NCI-H1417 treated with DMSO at 0.1 percent for 48 hours (cell line): ENCODE measurements at regions not wholly inside any gene's neighbourhood (a gene's known extent, or its start where the extent isn't known, plus 50 kb on each side); places are given as distances from the start of the nearest gene placed in this dataset.
"Not testable (repeated sequence)": the region's sequence is repeated elsewhere in the genome, so short reads cannot be mapped to it uniquely, and the experiment has no call there.

Experiments
- DNase-seq: peaks from one replicate; lab custom pipeline; 2025; lab: John Stamatoyannopoulos, UW

DNA sequence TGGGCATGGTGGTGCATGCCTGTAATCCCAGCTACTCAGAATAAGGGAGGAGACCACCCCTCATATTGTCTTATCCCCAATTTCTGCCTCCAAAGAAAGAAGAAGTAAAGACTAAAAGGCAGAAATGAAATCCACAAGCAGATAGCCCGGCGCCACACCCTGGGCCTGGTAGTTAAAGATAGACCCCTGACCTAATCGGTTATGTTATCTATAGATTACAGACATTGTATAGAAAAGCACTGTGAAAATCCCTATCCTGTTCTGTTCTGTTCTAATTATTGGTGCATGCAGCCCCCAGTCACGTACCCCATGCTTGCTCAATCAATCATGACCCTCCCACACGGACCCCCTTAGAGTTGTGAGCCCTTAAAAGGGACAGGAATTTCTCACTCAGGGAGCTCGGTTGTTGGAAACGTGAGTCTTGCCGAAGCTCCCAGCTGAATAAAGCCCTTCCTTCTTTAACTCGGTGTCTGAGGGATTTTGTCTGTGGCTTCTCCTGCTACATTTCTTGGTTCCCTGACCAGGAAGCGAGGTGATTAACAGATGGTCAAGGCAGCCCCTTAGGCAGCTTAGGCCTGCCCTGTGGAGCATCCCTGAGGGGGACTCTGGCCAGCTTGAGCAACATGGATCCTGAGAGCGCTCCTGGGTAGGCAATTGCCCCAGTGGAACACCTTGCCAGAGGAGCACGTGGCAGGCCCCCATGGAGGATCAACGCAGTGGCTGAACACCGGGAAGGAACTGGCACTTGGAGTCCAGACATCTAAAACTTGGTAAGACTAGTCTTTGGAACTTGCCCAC lies 188.7 kb upstream of the NDUFV2 start:
- DNase-seq, result not testable (repeated sequence)

DNA sequence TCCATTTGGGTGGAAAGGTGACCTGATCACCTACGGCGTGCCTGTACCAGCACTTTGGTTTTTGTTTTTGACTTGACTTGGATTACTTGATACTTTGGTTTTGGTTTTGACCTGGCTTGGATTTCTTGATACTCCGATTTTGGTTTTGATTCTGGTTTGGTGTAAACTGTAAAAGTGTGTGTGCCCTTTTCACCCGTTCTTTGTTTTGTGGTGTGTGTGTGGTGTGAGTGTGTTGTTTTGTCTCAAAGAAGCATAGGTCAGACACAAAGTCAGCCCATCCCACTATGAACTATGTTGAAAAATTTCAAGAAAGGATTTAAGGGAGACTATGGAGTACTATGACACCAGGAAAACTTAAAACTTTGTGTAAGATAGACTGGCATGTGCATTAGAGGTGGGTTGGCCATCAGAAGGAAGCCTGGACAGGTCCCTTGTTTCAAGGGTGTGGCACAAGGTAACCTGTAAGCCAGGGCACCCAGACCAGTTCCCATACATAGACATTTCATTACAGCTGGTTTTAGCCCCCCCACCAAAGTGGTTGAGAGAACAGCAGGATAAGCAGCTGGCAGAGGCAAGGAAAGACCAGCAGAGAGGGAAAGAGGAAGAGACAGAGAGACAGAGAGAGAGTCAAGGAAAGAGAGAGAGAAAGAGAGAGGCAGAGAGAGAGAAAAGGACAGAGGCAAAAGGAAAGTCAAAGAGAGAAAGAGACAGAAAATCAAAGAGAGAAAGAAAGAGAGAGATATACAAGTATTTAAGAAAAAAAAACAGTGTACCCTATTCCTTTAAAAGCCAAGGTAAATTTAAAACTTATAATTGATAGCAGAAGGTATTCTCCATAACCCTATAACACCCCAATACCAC lies 187.9 kb upstream of the NDUFV2 start:
- DNase-seq, result not testable (repeated sequence)

DNA sequence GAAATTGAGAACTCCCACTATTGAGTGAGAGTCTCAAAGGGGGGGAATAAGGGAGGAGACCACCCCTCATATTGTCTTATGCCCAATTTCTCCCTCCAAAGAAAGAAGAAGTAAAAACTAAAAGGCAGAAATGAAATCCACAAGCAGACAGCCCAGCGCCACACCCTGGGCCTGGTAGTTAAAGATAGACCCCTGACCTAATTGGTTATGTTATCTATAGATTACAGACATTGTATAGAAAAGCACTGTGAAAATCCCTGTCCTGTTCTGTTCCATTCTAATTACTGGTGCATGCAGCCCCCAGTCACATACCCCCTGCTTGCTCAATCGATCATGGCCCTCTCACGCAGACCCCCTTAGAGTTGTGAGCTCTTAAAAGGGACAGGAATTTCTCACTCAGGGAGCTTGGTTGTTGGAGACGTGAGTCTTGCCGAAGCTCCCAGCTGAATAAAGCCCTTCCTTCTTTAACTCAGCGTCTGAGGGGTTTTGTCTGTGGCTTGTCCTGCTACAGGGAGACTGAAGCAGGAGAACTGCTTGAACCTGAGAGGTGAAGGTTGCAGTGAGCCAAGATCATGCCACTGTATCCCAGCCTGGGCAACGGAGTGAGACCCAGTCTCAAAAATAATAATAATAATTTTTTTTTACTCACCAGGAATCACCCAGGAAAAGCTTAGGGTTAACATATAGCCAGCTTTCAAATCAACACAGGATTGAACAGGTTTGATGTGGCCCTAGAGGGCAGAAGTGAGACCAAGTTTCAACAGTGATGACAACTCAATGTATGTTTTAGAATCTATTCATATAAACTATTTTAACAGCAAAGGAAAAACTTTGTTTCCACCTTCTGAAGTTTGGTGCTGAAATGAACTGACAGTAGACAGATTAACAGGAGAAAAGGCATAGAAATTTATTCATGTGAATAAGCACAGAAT lies 181.4 kb upstream of the NDUFV2 start:
- not testable (repeated sequence) for DNase-seq

DNA sequence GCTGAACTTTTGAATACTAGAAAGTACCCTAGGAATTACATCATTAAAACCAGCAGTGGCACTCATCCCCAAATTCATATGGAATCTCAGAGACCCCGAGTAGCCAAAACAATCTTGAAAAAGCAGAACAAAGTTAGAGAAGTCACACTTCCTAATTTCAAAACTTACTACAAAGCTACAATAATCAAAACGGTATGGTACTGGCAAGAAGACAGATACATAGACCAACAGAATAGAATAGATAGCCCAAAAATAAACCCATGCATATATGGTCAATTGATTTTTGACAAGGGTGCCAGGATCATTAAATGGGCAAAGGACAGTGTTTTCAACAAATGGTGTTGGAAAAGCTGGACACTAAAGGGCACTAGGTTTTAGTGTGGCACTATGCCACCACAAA lies 176.0 kb upstream of the NDUFV2 start:
- DNase-seq, result no peak

DNA sequence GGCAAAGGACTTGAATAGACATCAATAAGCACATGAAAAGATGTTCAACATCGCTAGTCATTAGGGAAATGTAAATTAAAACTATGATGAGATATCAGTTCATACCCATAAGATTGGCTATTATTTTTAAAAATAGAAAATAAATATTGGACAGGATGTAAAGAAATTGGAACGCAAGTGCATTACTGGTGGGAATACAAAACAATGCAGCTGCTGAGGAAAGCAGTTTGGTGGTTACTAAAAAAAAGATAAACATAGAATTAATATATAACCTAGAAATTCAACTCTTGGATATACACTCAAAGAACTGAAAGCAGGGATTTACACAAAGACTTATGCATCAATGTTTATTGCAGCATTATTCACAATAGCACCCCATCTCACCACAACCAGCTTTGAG lies 174.5 kb upstream of the NDUFV2 start:
- DNase-seq, result no peak

DNA sequence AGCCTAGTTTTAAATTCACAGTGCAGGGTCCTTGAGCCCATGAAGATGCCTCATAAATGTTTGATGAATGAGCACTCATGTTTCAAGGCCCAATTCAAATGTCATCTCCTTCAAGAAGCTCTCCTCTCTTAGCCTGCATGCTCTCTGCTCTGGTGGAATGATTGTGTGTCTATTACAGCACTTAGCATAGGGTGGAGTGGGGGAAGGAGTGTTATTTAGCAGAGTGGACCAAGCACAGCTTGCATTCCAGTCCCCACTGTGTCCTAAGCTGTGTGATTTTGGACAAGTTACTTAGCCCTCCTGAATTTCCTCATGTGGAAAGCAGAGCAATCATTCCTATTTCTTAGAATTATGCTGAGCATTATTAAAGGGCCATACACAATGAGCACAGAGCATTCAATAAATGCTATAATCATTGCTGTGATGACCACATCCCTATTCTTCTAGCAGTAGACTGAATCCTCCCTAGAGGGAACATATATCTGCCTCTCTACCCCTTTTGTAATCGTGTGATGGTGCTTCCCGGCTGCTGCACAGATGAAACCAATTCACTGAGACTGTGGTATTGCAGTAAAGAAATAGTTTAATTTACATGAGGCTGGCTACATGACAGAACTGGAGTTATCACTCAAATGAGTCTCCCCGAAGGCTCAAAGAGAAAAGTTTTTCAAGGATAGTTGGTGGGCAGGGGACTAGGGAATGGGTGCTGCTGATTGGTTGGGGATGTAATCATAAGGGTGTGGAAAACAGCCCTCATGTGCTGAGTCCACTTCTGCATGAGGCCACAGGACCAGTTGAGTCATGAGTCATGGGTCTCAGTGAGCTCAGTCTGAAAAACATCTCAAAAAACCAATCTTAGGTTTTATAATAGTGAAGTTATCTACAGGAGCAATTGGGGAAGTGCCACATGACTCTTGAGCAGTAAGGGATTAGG lies 173.4 kb upstream of the NDUFV2 start:
- no peak for DNase-seq

DNA sequence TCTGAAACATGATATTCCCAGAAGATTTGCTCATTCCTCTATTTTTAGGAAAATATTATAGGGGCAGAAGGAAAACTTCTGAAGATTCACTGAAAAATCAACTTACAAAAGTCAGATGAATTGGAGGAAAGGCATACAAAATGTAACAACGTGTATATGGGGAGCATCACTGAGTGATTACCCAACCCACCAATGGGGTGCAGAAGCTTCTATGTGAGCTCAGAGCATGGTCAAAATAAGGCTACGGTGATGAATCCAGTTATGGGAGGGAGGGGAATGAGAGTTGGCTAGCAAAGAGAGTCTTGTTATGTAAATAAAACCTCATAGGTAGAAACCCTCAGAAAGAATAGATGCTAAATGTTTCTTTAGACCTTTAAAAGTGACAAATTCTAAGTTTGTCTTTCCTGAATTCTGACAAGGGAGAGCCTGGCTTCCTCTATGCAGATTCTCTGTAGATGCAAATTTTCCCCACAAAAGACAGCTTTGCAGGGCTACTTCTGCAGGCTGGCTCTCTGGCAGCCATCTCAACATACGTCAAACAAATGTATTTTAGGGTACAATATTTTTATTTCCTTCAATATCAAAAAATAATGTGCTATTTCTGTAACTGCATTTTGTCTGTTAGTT lies 171.4 kb upstream of the NDUFV2 start:
- DNase-seq, result no peak

DNA sequence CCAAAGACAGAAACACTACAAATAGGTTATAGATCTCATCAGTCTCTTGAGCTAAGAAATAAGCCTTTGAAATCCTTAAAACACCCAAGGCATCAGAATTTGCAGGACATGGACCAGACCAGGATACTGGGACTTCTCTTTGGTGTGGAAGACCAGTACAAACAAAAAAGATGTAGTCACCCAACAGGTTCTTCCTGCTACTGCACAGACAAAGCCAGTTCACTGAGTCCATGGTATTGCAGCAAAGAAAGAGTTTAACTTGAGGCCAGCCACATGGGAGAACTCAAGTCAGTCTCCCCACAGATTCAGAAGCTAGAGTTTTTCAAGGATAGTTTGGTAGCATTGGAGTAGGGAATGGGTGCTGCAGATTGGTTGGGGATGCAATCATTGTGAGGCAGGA lies 169.6 kb upstream of the NDUFV2 start:
- DNase-seq, result no peak

DNA sequence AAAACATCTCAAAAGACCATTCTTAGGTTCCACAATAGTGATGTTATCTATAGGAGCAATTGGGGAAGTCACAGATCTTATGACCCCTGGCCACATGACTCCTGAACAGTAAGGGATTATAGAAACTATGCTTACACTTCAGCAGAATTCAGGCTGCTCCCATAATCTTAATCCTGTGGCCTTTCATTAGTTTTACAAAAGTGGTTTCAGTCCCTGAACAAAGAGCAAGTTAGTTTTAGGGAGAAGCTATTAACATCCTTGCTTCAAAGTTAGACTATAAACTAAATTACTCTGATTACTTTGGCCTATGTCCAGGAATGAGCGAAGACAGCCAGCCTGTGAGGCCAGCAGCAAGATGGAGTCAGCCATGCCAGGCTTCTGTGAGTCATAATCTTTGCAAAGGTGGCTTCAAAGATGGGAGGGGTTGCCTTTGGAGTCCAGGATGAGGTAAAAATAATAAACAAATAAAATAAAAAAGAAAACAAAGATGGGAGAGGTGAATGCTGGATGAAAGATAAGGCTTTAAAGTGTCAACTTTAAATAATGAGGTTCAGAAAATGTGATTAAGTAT lies 168.7 kb upstream of the NDUFV2 start:
- DNase-seq, result no peak

DNA sequence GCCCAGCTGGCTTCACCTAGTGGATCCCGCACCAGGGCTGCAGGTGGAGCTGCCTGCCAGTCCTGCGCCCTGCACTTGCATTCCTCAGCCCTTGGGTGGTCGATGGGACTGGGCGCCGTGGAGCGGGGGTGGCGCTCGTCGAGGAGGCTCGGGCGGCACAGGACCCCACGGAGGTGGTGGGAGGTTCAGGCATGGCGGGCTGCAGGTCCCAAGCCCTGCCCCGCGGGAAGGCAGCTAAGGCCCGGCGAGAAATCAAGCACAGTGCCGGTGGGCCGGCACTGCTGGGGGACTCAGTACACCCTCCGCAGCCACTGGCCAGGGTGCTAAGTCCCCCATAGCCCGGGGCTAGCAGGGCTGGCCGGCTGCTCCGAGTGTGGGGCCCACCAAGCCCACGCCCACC lies 167.2 kb upstream of the NDUFV2 start:
- DNase-seq, result not testable (repeated sequence)

DNA sequence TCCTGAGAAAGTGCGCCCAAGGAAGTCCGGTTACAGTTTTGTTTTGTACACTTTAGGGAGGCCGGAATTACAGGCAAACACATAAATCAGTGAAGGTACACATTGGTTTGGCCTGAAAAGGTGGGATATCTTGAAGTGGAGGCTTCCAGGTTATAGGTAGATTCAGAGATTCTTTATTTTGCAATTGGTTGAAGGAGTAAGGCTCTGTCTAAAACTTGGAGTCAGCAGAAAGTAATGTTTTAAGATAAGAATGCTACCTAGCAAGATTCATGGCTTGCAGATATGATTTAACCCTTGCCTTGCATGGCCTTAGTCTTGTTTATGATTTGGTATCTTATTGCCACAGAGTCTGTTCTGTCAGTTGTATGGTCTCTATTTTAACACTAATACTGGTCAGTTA lies 165.9 kb upstream of the NDUFV2 start:
- DNase-seq, result no peak

DNA sequence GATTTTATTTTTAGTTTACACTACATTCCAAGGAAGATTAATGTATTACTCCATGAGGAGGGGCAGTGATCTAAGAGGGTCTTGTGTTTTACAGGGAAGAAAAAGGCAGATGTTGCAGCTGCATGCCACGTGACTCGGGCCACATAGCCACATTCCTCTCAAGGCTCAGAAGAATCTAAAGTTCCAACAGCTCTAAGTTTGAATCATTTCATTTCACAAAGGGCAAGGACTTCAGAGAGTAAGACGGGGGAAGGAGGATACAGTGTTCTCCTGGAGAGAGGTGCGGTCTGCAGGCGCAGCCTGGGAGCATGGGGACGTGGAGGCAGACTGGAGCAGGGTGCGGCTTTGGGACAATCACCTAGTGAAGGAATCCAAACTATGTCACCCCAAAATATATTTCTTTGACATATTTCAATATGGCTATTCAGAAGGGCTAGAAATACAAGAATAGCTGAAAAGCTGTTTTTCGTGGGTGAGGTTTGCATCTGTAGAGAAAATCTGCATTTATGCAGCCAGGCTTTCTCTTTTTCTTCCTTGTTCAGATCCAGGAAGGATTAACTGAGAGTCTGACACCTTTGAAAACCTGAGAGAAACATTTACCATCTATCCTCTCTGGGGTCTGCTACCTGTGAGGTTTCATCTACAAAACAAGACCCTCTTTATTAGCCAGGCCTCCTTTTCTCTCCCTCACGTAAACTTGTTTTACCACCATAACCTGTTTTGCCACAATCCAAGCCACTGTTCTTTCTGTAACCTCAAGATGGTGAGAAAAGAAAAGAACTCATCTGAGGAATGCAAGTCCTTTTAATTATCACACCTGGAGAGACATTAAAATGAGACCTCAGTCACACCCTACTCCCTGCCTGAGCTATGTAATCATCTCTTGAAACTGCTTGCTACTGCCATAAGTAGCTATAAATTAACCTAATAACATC lies 165.1 kb upstream of the NDUFV2 start:
- DNase-seq, result no peak

DNA sequence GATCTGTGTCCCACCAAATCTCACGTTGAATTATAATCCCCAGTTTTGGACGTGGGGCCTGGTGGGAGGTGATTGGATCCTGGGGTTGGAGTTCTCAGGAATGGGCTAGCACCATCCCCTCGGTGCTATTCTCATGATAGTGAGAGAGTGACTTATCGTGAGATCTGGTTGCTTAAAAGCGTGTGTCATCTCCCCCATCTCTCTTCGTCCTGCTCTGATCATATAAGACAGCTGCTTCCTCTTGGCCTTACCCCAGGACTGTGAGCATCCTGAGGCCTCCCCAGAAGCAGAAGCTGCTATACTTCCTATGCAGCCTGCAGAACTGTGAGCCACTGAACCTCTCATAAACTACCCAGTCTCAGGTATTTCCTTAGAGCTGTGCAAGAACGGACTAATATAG lies 163.7 kb upstream of the NDUFV2 start:
- DNase-seq, result no peak

DNA sequence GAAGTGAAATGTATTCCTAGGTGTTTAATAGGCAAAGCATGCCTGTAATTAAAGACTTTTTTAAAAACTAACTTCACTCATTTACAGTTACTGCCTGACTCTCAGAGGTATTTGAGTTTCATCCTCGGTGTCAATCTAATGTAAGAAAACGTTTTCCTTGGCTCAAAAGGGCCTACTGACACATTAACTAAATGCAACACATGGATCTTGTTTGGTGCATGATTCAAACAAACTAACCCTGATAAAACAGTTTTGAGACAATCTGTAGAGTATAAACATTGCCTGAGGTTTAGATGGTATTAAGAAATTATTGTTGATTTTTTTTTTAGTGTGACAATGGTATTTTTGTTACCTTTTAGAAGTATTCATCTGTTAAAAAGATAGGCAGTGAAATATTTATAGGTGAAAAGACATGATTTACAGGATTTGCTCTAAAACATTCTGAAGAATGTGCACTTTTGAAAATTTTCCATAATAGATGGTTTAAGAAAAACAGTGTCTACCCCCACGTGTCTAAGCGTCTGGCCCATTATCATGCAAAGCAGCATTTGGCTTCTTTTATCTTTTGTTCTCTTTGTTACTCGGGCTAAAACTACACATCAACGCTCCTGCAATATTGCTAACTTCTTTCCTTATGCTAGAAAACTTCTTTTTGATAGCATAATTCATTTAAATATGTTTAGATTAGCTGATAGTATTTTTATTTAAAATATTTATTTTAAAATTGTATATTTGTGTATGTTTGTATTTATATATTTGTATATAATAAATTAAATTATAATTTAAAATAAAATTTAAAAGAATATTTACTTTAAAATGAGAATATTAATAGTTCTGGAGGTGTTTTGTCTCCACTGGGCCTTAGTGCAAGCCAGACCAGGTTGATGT lies 160.2 kb upstream of the NDUFV2 start:
- no peak for DNase-seq

DNA sequence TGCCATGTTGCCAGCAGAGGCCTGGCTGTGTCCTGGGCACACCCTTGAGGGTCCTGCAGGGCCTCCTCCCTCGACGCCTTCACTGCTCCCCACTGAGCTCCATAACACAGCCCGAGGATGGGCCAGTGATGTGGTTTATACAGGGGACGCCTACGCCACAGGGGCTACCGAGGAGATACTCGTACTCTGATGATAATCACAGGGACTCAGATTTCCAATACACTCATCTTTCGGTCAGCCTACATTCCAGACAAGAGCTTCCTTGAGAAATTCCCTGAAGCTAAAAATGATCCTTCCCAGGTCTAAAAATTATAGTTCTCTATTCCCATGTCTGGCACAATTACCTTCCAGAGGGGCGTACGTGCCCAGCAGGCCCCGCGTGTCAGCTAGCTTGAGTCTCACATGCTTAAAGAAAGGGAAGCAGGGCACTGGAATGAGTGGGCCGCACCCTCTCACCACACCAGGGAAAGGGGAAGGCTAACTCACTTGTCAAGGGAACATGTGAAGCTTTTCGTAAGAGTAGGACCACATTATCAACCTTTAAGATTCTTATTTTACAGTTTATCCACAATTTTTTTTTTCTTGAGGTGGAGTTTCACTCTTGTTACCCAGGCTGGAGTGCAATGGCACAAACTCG lies 159.5 kb upstream of the NDUFV2 start:
- DNase-seq, result no peak

DNA sequence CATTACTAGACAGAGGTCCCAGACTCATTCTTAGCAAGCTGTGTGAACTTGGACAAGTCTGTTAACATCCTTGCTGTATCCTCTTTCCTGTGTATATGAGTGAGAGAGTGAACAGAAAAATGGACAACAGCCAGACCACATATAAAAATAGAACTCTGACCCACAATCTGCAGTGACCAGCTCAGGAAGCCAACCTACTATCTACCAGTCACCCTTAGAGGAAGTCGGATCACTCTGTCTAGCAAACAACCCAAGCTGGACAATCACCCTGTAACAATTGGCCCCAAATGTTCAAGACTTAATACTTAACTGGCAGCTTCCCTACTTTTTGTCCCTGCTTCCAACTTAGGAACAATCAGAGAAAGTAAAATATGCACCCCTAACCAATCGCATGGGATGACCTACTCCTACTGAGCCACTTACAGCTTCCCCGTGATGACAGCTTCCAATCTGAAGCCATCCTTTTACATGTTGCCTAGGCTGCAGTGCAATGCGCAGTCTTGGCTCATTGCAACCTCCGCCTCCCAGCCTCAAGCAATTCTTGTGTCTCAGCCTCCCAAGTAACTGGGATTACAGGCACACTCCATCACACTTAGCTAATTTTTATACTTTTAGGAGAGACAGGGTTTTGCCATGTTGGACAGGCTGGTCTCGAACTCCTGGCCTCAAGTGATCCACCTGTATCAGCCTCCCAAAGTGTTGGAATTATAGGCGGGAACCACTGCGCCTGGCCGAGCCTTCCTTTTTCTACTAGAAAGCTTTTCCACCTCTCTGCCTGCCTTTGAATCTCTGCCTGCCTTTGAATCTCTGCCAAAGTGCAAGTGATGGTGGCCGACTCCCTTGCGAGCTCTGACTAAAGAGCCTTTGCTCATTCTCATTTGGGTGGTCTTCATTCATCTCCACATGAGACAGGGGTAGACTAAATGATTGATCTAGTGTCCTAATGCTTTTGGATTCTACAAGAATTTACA lies 158.3 kb upstream of the NDUFV2 start:
- no peak for DNase-seq
